ENCODE measurements at regions not wholly inside any gene's neighbourhood (a gene's known extent, or its start where the extent isn't known, plus 50 kb on each side); places are given as distances from the start of the nearest gene placed in this dataset.

DNA sequence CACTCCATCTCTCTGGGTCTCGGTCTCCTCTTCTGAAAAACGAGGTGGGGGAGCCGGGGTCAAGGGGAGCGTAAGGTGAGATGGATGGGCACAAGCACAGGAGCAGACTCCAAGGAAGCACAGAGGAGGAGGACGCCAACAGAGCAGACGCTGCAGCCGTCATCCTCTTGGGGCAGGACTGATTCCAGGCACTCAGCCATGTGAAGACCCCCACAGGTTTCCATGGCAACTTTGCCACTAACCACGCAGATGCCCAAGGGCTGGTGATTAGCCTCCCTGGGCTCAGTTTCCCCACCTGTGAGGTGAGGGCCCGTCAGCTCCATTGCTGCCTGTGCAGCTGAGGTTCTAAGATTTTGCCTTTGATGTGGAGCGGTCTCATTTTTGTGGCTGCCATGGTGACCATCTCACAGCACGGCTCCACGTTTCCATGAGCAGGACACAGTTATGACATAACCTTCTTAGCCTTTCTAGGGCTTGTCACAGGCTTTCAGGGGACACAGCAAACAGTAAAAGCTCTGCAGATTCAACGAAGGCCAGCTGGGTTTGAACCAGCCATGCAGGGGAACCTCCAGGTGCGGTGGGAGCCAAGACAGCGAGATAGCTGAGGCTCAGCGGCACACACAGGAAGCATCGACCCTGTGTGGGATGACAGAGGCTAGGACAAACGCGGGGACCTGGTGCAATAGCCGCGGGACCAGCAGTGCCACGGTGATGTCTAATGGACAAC, 170.3 kb downstream of the NUP210 start:
- Histone ChIP-seq H3K36me3 (no peaks in the 10 kb centered on the region), H3K27me3 (peaks cover 0 to 15% of the 10 kb centered on the region in 2 donors), H3K4me3 (no peak overlapping the region), H3K4me1 (no peaks in the 10 kb centered on the region), H3K27ac (no peak overlapping the region), H3K9me3 (no peaks in the 10 kb centered on the region)
- intact Hi-C loops (cut with DNase I), result no loop called here
- ATAC-seq (no peak), DNase-seq (peak in 1 of 4 donors; percentile 45)
- TF ChIP-seq, protein P1, sequence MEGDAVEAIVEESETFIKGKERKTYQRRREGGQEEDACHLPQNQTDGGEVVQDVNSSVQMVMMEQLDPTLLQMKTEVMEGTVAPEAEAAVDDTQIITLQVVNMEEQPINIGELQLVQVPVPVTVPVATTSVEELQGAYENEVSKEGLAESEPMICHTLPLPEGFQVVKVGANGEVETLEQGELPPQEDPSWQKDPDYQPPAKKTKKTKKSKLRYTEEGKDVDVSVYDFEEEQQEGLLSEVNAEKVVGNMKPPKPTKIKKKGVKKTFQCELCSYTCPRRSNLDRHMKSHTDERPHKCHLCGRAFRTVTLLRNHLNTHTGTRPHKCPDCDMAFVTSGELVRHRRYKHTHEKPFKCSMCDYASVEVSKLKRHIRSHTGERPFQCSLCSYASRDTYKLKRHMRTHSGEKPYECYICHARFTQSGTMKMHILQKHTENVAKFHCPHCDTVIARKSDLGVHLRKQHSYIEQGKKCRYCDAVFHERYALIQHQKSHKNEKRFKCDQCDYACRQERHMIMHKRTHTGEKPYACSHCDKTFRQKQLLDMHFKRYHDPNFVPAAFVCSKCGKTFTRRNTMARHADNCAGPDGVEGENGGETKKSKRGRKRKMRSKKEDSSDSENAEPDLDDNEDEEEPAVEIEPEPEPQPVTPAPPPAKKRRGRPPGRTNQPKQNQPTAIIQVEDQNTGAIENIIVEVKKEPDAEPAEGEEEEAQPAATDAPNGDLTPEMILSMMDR (IDR thresholded peaks at IDR 0.05), result no peak

DNA sequence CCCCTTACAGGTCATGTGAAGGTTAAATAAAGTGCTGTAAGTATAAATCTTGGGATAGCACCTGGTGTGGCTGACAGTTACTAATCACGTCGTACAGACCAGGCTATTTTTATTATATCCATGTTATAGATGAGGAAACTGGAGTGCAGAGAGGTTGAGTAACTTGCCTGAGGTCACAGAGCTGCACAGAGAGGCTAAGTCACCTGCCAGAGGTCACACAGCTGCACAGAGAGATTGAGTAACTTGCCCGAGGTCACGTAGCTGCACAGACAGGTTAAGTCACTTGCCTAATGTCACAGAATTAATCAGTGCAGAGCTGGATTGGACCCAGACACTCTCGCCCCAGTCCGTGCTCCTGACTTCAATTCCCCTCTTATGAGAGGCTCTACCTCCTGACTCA, 171.5 kb downstream of the NUP210 start:
- no peak overlapping the region for H3K4me3 ChIP-seq
- H3K27ac ChIP-seq, result no peak overlapping the region
- intact Hi-C loops (cut with DNase I), result no loop called here
- DNase-seq (no peak), ATAC-seq (no peak)
- no peaks in the 10 kb centered on the region for H3K9me3 ChIP-seq
- H3K36me3 ChIP-seq, result no peaks in the 10 kb centered on the region
- TF ChIP-seq, protein P1 (IDR thresholded peaks at IDR 0.05), result no peak
- peaks cover 0 to 5% of the 10 kb centered on the region in 2 donors for H3K27me3 ChIP-seq
- H3K4me1 ChIP-seq, result no peaks in the 10 kb centered on the region

GRCh38 chr3:13245615-13245978, 172.4 kb upstream of the IQSEC1 start:
- Histone ChIP-seq H3K4me3 (no peak overlapping the region), H3K27me3 (no peaks in the 10 kb centered on the region), H3K27ac (no peak overlapping the region), H3K9me3 (no peaks in the 10 kb centered on the region), H3K4me1 (no peaks in the 10 kb centered on the region), H3K36me3 (no peaks in the 10 kb centered on the region)
- TF ChIP-seq, protein P1 (IDR thresholded peaks at IDR 0.05), result no peak
- intact Hi-C loops (cut with DNase I), result no loop called here
- ATAC-seq, result no peak
- DNase-seq, result peak in 1 of 4 donors; percentile 12

GRCh38 chr3:13243586-13243985, 170.4 kb upstream of the IQSEC1 start:
- Histone ChIP-seq H3K36me3 (no peaks in the 10 kb centered on the region), H3K27ac (no peak overlapping the region), H3K4me3 (no peak overlapping the region), H3K4me1 (no peaks in the 10 kb centered on the region), H3K27me3 (peaks cover 0 to 14% of the 10 kb centered on the region in 2 donors), H3K9me3 (no peaks in the 10 kb centered on the region)
- TF ChIP-seq, protein P1 (IDR thresholded peaks at IDR 0.05), result no peak
- DNase-seq (peak in 1 of 4 donors; percentile 41), ATAC-seq (no peak)
- intact Hi-C loops (cut with DNase I), result no loop called here

GRCh38 chr3:13242364-13242737, 169.1 kb upstream of the IQSEC1 start:
- intact Hi-C loops (cut with DNase I), result no loop called here

More at GRCh38 chr3:13242364-13242737, 169.1 kb upstream of the IQSEC1 start:
- H3K4me3 ChIP-seq, result no peak overlapping the region
- TF ChIP-seq, protein P1 (IDR thresholded peaks at IDR 0.05), result no peak
- no peak overlapping the region for H3K27ac ChIP-seq
- ATAC-seq (no peak), DNase-seq (peak in 1 of 4 donors; percentile 59)
- no peaks in the 10 kb centered on the region for H3K9me3 ChIP-seq
- H3K4me1 ChIP-seq, result no peaks in the 10 kb centered on the region
- peaks cover 0 to 15% of the 10 kb centered on the region in 2 donors for H3K27me3 ChIP-seq
- H3K36me3 ChIP-seq, result no peaks in the 10 kb centered on the region
